ENCODE measurements at regions not wholly inside any gene's neighbourhood (a gene's known extent, or its start where the extent isn't known, plus 50 kb on each side); places are given as distances from the start of the nearest gene placed in this dataset.

- TF ChIP-seq FOXP4 (CRISPR knock-in tag; IDR thresholded peaks at IDR 0.05; ENCODE audit: borderline replicate concordance) (no peak), TAF1 (IDR thresholded peaks at IDR 0.05; ENCODE audit: control insufficient read depth, extremely low read depth, insufficient read depth, low read length, severe bottlenecking) (no peak), TRIM28 (IDR thresholded peaks at IDR 0.05) (no peak)
- TF ChIP-seq, protein P1, sequence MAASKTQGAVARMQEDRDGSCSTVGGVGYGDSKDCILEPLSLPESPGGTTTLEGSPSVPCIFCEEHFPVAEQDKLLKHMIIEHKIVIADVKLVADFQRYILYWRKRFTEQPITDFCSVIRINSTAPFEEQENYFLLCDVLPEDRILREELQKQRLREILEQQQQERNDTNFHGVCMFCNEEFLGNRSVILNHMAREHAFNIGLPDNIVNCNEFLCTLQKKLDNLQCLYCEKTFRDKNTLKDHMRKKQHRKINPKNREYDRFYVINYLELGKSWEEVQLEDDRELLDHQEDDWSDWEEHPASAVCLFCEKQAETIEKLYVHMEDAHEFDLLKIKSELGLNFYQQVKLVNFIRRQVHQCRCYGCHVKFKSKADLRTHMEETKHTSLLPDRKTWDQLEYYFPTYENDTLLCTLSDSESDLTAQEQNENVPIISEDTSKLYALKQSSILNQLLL (CRISPR knock-in tag; IDR thresholded peaks at IDR 0.05; ENCODE audit: borderline replicate concordance), result no peak
- TF ChIP-seq, protein P2, sequence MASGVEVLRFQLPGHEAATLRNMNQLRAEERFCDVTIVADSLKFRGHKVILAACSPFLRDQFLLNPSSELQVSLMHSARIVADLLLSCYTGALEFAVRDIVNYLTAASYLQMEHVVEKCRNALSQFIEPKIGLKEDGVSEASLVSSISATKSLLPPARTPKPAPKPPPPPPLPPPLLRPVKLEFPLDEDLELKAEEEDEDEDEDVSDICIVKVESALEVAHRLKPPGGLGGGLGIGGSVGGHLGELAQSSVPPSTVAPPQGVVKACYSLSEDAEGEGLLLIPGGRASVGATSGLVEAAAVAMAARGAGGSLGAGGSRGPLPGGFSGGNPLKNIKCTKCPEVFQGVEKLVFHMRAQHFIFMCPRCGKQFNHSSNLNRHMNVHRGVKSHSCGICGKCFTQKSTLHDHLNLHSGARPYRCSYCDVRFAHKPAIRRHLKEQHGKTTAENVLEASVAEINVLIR (CRISPR knock-in tag; IDR thresholded peaks at IDR 0.05), result no peak
Measured at GRCh38 chrX:118219866-118220265, 103.3 kb upstream of the KLHL13 start (continued).

DNA sequence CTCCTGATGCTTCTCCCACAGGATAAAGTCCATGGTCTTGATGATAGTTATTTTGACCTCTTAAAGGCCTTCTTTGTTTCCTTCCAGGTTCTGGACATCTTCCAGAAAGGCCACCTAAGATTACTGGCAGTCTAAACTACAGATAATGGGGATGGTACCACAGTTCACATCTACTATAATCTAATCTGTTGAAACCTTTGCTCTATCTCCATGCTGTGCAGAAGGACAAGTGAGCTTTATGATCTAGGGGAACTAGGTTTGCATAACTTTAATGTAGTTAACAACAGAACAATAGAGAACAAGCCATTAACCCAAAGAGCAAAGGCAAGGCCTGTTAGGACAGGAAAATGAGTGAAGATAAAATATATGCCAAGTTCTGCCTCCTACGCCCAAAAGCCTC is 103.9 kb upstream of the KLHL13 start:
- WGBS (ENCODE audit: insufficient coverage, low coverage, missing lambda C conversion rate), result 14% methylated on average over 1 of the region's 1 CpG
- Histone ChIP-seq H3K4me3 (no peak overlapping the region), H3K79me2 (ENCODE audit: control insufficient read depth, insufficient read depth, low read length) (no peaks in the 10 kb centered on the region), H3K27me3 (ENCODE audit: control insufficient read depth in 2 of 2, insufficient read depth in 2 of 2, low read length in 2 of 2) (no peaks in the 10 kb centered on the region; a peak in 1 of 5 replicates), H3K9me1 (ENCODE audit: control insufficient read depth, insufficient read depth, low read length) (no peaks in the 10 kb centered on the region), H3K36me3 (ENCODE audit: control insufficient read depth, insufficient read depth, low read length) (no peaks in the 10 kb centered on the region), H3K27ac (ENCODE audit: extremely low read depth, low read depth, low read length) (no peak overlapping the region), H3K4me2 (ENCODE audit: insufficient read depth, low read length) (no peak overlapping the region), H3K9ac (ENCODE audit: insufficient read depth in 1 of 2, low read depth in 2 of 2, low read length in 2 of 2) (no peak overlapping the region), H3K9me3 (replicated peaks; ENCODE audit: control insufficient read depth, insufficient read depth, low read depth, low read length) (no peaks in the 10 kb centered on the region), H4K20me1 (replicated peaks; ENCODE audit: control insufficient read depth, insufficient read depth, low read length) (no peaks in the 10 kb centered on the region), H3K4me1 (replicated peaks in 1 of 2; ENCODE audit: control insufficient read depth in 2 of 2, insufficient read depth in 2 of 2, low read length in 2 of 2) (no peaks in the 10 kb centered on the region), H2AFZ (ENCODE audit: low read depth, low read length) (no peak overlapping the region)
- ChIA-PET POLR2A (no interaction called here), CTCF (ENCODE audit: low intra/inter-chr PET ratio) (no interaction called here)
- no TSS peak for BruUV-seq (replicated peaks)
- in situ Hi-C loops (cut with MboI) (no loop called here), intact Hi-C loops (cut with micrococcal nuclease) (loop anchor here (10.0 kb wide), 1 partner anchor 106 kb away; the partner anchor contains the start of gene KLHL13)
- DNase-seq (ENCODE audit: extremely low read depth in 1 of 4, low spot score in 3 of 4) (no peak), FAIRE-seq (no peak), ATAC-seq (no peak)
- TF ChIP-seq EHMT2 (IDR thresholded peaks at IDR 0.05) (no peak), SMC3 (conservative IDR thresholded peaks at IDR 0.05; ENCODE audit: insufficient read depth, low read depth, low read length) (no peak), ZNF668 (CRISPR knock-in tag; IDR thresholded peaks at IDR 0.05) (no peak), HDAC6 (IDR thresholded peaks at IDR 0.05; ENCODE audit: low read depth, low read length) (no peak), KDM1A (IDR thresholded peaks at IDR 0.05) (no peak), HNRNPH1 (optimal IDR thresholded peaks at IDR 0.05; ENCODE audit: low read depth, low read length) (no peak), POLR2B (IDR thresholded peaks at IDR 0.05; ENCODE audit: low read depth, partially characterized antibody) (no peak), CBFA2T3 (IDR thresholded peaks at IDR 0.05) (no peak), FOS (IDR thresholded peaks at IDR 0.05; ENCODE audit: extremely low read depth, insufficient read length) (no peak), NFIX (CRISPR knock-in tag; IDR thresholded peaks at IDR 0.05; ENCODE audit: low read depth) (no peak), KDM2B (CRISPR knock-in tag; IDR thresholded peaks at IDR 0.05) (no peak), ZNF175 (CRISPR knock-in tag; IDR thresholded peaks at IDR 0.05; ENCODE audit: low read depth) (no peak), NR2C2 (CRISPR knock-in tag; IDR thresholded peaks at IDR 0.05) (no peak), NR2C2 (tag; IDR thresholded peaks at IDR 0.05) (no peak)
